Activated CD8-positive, alpha-beta memory T cell treated with anti-CD3 and anti-CD28 coated beads for 24 hours (primary cell): ENCODE measurements at regions not wholly inside any gene's neighbourhood (a gene's known extent, or its start where the extent isn't known, plus 50 kb on each side); places are given as distances from the start of the nearest gene placed in this dataset.

Source experiments
- DNase-seq: peaks from one replicate; pipeline ENCODE4 v3.0.0-alpha.2; 2020

- DNase-seq = no peak
Observed at GRCh38 chr4:24091639-24092233, 201.9 kb upstream of the PPARGC1A start.

GRCh38 chr4:24089851-24090534, 200.1 kb upstream of the PPARGC1A start:
- no peak for DNase-seq

GRCh38 chr4:24080871-24081270, 191.0 kb upstream of the PPARGC1A start:
- no peak for DNase-seq

GRCh38 chr4:24078347-24078962, 188.6 kb upstream of the PPARGC1A start:
- no peak for DNase-seq

- DNase-seq = no peak
Observed at GRCh38 chr4:24076811-24077210, 187.0 kb upstream of the PPARGC1A start.

- DNase-seq = no peak
Observed at GRCh38 chr4:24073948-24074347, 184.1 kb upstream of the PPARGC1A start.

- DNase-seq = no peak
Observed at GRCh38 chr4:24071612-24072372, 181.9 kb upstream of the PPARGC1A start.

- no peak for DNase-seq
Observed at GRCh38 chr4:24070117-24070516, 180.3 kb upstream of the PPARGC1A start.

- no peak for DNase-seq
Observed at GRCh38 chr4:24067367-24068193, 177.7 kb upstream of the PPARGC1A start.

- DNase-seq = no peak
Observed at GRCh38 chr4:24065974-24066373, 176.1 kb upstream of the PPARGC1A start.

- DNase-seq = no peak
Observed at GRCh38 chr4:24063731-24064130, 173.9 kb upstream of the PPARGC1A start.

GRCh38 chr4:24060932-24061331, 171.1 kb upstream of the PPARGC1A start:
- DNase-seq = no peak

- no peak for DNase-seq
Observed at GRCh38 chr4:24059839-24060238, 170.0 kb upstream of the PPARGC1A start.

- no peak for DNase-seq
Observed at GRCh38 chr4:24057915-24058559, 168.2 kb upstream of the PPARGC1A start.

- no peak for DNase-seq
Observed at GRCh38 chr4:24056289-24056688, 166.4 kb upstream of the PPARGC1A start.

- no peak for DNase-seq
Observed at GRCh38 chr4:24055623-24056022, 165.8 kb upstream of the PPARGC1A start.

GRCh38 chr4:24054910-24055309, 165.1 kb upstream of the PPARGC1A start:
- DNase-seq = no peak

- no peak for DNase-seq
Observed at GRCh38 chr4:24053934-24054333, 164.1 kb upstream of the PPARGC1A start.

GRCh38 chr4:24044610-24045589, 155.1 kb upstream of the PPARGC1A start:
- DNase-seq = no peak

- DNase-seq = no peak
Observed at GRCh38 chr4:24042094-24042493, 152.2 kb upstream of the PPARGC1A start.

GRCh38 chr4:24040811-24041210, 151.0 kb upstream of the PPARGC1A start:
- no peak for DNase-seq
